Stimulated activated CD4-positive, alpha-beta T cell treated with anti-CD3 and anti-CD28 coated beads, Interleukin-2, amount 100 ng/mL, for 24 hours (primary cell): ENCODE measurements at regions not wholly inside any gene's neighbourhood (a gene's known extent, or its start where the extent isn't known, plus 50 kb on each side); places are given as distances from the start of the nearest gene placed in this dataset.
"Not testable (repeated sequence)": the region's sequence is repeated elsewhere in the genome, so short reads cannot be mapped to it uniquely, and the experiment has no call there.

Experiments
- DNase-seq, 2 donors: peaks; one replicate each; pipeline ENCODE4 v3.0.0-alpha.2; 2020

GRCh38 chr4:14903321-14903720, 99.0 kb upstream of the CPEB2 start:
- DNase-seq = no peak

- peak in 1 of 2 donors; percentile 2 for DNase-seq
Measured at GRCh38 chr4:14906805-14907204, 95.5 kb upstream of the CPEB2 start.

- DNase-seq = no peak
Measured at GRCh38 chr4:14908635-14909034, 93.6 kb upstream of the CPEB2 start.

GRCh38 chr4:14910411-14910810, 91.9 kb upstream of the CPEB2 start:
- no peak for DNase-seq

- no peak for DNase-seq
Measured at GRCh38 chr4:14912426-14912825, 89.9 kb upstream of the CPEB2 start.

GRCh38 chr4:14915018-14915417, 87.3 kb upstream of the CPEB2 start:
- DNase-seq = no peak

GRCh38 chr4:14916554-14917297, 85.6 kb upstream of the CPEB2 start:
- no peak for DNase-seq

- no peak for DNase-seq
Measured at GRCh38 chr4:14917298-14917633, 85.0 kb upstream of the CPEB2 start.

GRCh38 chr4:14918336-14918735, 83.9 kb upstream of the CPEB2 start:
- no peak for DNase-seq

GRCh38 chr4:14919785-14920184, 82.5 kb upstream of the CPEB2 start:
- DNase-seq = no peak

- DNase-seq = no peak
Measured at GRCh38 chr4:14920237-14920636, 82.0 kb upstream of the CPEB2 start.

- DNase-seq = no peak
Measured at GRCh38 chr4:14920759-14921320, 81.4 kb upstream of the CPEB2 start.

- not testable (repeated sequence) for DNase-seq
Measured at GRCh38 chr4:14921781-14922180, 80.5 kb upstream of the CPEB2 start.

- no peak for DNase-seq
Measured at GRCh38 chr4:14924076-14924811, 78.0 kb upstream of the CPEB2 start.

GRCh38 chr4:14924812-14925344, 77.4 kb upstream of the CPEB2 start:
- DNase-seq = no peak

- DNase-seq = no peak
Measured at GRCh38 chr4:14925471-14925870, 76.8 kb upstream of the CPEB2 start.

GRCh38 chr4:14926368-14926767, 75.9 kb upstream of the CPEB2 start:
- DNase-seq = no peak

- DNase-seq = no peak
Measured at GRCh38 chr4:14928035-14928434, 74.2 kb upstream of the CPEB2 start.

GRCh38 chr4:14929669-14930068, 72.6 kb upstream of the CPEB2 start:
- no peak for DNase-seq

GRCh38 chr4:14934704-14935390, 67.4 kb upstream of the CPEB2 start:
- DNase-seq = no peak

- no peak for DNase-seq
Measured at GRCh38 chr4:14943749-14944148, 58.5 kb upstream of the CPEB2 start.

- DNase-seq = no peak
Measured at GRCh38 chr4:14952352-14952751, 49.9 kb upstream of the CPEB2 start.
